Lower leg skin (tissue), 3 donors: ENCODE measurements at regions not wholly inside any gene's neighbourhood (a gene's known extent, or its start where the extent isn't known, plus 50 kb on each side); places are given as distances from the start of the nearest gene placed in this dataset.

ENCODE experiments used
- POLR2A ChIP-seq, 2 donors: fragments of 450-650 bp; IDR thresholded peaks; one replicate each; pipeline ENCODE4 v1.6.1; 2016 to 2017; ENCODE audit warnings: antibody characterized with exemption in 2 of 2, mild to moderate bottlenecking in 1 of 2, moderate library complexity in 1 of 2
- TF ChIP-seq, protein P1 (sequence below), 3 donors: fragments of 450-650 bp; IDR thresholded peaks; one replicate each; pipeline ENCODE4 v1.5.1; 2016; ENCODE audit warnings: antibody characterized with exemption in 3 of 3, mild to moderate bottlenecking in 3 of 3, moderate library complexity in 2 of 3

DNA sequence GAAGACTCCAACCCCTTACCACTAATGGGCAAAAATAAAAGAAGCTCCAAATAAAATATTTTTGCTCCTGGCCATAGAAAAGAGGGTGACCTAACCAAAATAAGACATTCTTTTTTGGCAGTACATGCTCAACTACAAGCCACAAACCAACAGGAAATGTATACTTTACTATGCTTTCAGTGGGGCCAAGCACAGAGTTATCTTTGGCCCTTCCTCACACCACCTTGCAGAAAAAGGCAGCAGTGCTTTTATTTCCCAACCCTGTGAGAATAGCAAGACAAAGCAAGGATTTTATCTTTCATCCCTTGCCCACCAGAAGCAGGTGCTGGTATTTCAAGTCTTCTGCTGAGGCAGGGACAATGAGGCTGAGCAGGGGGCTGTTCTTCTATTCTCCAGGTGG, 1493.1 kb downstream of the CDH11 start:
- no peak for TF ChIP-seq POLR2A (IDR thresholded peaks at IDR 0.05)
- TF ChIP-seq, protein P1, sequence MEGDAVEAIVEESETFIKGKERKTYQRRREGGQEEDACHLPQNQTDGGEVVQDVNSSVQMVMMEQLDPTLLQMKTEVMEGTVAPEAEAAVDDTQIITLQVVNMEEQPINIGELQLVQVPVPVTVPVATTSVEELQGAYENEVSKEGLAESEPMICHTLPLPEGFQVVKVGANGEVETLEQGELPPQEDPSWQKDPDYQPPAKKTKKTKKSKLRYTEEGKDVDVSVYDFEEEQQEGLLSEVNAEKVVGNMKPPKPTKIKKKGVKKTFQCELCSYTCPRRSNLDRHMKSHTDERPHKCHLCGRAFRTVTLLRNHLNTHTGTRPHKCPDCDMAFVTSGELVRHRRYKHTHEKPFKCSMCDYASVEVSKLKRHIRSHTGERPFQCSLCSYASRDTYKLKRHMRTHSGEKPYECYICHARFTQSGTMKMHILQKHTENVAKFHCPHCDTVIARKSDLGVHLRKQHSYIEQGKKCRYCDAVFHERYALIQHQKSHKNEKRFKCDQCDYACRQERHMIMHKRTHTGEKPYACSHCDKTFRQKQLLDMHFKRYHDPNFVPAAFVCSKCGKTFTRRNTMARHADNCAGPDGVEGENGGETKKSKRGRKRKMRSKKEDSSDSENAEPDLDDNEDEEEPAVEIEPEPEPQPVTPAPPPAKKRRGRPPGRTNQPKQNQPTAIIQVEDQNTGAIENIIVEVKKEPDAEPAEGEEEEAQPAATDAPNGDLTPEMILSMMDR (IDR thresholded peaks at IDR 0.05) = no peak
